Hematopoietic multipotent progenitor cell treated with erythropoietin and hydrocortisone succinate and interleukin-3 and kit ligand, for 6 days (in vitro differentiated cells): ENCODE measurements at regions not wholly inside any gene's neighbourhood (a gene's known extent, or its start where the extent isn't known, plus 50 kb on each side); places are given as distances from the start of the nearest gene placed in this dataset.
A peak's percentile ranks its signal among the peaks of the same experiment; 100 is the strongest.

Experiments used
- DNase-seq: peaks from one replicate; pipeline ENCODE4 v3.0.0-alpha.2; 2015

DNA sequence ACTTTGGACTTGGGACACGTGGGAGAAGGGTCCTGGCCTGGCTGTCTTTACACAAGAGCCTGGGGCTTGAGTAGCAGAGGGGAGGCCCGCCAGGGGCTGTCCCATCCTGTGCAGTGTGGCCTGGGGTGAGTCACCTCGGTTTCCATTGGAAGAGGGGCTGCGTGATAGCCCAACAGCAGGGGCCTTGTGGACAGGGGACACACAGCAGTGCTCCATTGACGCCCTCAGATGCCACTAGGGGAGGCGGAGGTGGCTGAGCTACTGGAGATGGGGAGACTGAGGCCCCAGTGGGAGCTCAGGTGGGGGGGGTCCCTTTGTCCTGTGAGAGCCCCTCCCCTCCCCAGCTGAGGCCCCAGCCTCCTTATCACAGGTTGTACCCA is 50.0 kb upstream of the RNU6ATAC start:
- DNase-seq = no peak

DNA sequence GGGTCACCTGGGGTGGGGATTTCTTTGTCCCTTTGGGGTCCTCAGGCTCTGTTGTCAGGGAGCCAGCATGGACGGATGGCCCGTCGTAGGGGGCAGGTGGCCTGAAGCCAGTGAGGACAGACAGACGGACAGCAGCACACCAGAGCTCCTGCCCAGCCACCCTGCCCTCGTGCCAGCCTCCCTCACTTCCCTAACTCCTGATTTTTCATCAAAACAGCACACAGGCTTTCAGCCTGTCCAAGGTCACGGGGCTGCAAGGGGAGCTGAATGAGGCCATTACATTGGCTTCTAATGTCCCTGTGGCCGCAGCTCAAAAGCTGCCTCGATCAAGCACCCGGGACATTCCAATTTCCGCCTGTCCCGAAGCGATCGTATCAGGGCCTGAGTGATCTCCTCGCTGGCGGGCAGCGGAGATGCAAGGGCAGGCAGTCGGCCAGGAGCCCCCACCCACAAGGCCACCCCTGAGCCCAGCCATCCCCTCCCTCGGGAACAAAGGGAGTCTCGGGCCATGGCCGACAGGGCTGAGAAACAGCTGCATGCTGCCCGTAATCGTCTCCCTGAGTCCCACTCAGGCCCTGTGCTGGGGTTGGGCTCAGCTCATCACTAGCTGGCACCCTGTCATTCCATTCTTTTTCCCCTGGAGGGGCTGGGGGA is 50.5 kb upstream of the RNU6ATAC start:
- no peak for DNase-seq

DNA sequence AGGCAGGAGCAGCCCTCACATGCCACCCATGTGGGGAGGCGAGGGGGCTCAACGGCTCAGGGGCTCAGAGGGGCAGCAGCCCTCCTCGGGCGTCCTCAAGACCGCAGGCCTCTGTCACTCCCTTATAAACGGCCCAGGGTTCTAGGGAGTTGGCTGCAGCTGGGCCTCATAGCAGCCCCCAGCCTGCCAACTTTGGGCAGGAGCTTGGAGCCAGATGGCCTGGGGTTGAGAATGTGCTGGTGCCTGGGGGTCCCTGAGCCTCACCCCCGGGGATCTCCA is 51.0 kb upstream of the RNU6ATAC start:
- DNase-seq = no peak

DNA sequence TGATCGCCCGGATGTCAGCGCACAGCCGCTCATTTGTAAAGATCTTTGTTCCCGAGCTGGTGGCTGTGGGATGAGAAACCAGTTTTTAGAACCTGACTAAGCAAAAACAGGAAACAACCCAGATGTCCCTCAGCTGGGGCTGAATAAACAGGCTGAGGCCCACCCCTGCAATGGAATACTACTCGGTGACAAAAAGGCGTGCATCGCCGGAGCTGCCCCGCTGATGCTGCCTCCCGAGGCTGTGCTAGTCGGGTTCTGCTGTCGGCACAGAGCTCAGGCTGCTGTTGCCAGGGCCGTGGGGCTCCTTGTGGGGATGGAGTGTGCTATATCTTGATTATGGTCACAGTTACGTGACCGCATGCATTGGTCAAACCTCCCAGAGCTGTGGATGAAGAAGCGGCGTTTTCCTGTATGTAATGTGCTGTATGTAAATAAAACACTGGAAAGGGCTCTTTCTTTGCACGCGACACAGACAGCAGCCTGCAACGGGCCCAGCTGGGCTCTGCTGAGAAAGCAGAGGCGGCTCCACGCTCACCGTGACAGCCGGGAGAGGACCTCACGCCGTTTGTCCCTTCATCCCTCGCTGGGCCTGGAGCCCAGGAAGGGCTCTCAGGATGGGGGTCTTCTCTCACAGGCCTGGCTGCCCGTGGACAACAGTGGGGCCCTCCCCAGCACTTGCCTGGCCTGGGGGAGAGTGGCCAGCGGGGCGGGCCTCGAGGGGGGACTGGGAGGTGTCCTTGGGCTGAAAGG is 51.5 kb upstream of the RNU6ATAC start:
- DNase-seq = peak; percentile 39

DNA sequence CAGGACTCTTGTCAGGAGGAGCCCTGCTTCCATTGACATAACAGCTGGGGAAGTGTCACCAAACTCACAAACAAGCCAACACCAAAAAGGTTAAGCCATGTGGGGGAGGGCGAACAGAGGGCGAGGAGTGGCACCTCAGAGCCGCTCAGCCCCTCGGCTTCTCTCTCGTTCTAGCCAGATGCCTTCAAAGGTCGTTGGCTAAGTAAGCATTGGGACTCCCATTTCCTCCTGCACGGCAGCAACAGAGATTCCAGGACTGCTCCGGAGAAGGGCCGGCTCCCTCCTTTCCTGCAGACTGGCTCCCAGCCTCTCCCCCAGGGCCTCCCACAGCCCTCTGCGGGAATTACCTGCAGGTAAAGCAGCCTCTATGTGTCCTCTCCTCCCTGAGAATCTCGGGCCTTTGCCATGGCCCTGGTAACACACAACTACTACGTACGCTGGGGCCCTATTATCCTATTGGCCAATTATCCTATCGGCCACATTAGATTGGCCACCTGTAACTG is 52.1 kb upstream of the RNU6ATAC start:
- no peak for DNase-seq

DNA sequence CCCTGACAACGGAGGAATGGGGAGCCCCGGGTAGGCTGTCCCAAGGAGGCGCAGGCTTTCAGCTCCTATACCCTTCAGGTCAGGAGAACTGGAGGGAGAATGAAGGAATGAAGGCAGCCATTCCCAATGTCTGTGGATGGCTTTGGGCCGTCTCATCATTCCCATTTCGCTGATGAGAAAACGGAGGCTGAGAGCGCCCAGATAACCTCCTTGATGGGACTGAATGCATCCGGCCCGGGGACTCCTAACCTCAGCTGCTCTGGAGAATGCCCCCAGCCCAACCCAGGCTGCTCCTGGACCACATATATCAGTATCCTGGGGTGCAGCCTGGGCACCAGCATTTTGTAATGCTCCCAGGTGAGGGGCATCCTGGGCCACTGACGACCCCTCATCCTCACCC is 52.6 kb upstream of the RNU6ATAC start:
- no peak for DNase-seq

DNA sequence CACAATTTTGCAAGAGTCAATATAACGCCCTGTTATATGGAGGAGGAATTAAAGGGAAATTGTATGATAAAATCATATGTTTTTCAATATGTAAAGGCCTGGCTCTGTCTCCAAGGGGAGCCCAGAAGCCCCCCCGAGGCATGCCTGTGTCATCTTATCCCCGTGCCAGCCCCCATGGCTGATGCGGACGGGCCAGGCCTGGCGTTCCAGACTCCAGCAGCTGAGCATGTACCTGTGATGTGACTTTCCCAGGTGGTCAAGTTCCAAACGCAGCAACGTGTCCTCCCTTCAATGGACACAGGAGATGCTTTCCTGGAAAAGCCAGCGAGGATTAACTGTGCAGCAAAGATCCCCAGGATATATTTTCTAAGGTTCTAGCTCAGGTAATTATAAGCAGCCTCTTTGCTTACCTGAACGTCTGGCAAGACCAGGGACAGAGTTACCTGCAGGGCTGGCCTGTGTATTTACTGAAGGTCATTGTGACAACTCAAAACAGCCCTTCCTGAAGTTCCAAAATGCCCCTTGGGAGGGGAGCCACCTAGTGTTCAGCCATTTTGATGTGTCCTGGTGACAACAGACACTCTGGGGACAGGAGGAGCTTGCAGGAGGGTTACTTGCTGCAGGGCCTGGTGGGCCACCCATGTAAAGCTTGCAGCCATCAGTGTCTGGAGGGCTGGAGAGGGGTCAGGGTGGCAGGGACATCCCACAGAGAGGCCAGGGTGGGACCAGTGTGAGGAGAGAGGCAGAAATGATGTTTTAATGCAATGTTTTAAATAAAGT is 53.3 kb upstream of the RNU6ATAC start:
- peak; percentile 57 for DNase-seq

DNA sequence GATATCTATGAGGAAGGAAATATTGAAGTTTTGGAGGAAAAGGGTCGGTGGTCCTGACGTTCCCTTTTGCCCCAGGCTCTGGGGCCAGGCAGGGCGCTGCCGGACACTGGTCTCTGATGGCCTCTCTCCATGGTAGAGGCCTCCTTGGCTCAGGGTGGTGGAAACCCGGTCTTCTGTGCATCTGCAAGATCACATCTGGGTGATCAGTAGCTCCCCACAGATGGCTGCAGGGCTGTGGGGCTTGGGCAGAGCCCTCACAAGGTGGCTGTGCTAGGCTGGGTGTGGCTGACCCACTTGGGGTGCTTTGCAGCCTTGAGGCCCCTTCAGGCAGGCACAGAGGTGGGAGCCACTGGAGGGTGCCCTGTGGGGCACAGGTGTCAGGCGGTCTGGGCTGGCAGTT is 53.9 kb upstream of the RNU6ATAC start:
- no peak for DNase-seq

DNA sequence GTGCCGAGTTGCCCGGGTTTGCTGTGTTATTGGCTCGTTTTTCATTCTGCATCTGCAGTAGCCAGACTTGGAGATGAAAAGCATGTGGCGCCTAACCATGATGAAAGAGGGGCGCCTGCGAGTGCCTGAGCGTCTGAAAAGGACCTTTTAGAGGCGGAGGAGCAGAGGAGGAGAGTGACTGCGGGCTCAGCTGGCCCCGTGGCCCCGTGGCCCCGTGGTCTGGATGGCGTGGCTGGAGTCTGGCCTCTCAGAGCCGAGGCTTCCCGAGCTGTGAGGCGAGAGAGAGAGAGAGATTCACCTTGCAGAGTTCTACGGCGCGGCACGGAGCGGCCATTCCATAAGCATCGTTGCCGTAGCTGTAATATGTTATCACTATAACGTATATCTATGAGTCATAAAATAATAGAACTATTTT is 55.3 kb upstream of the RNU6ATAC start:
- no peak for DNase-seq

DNA sequence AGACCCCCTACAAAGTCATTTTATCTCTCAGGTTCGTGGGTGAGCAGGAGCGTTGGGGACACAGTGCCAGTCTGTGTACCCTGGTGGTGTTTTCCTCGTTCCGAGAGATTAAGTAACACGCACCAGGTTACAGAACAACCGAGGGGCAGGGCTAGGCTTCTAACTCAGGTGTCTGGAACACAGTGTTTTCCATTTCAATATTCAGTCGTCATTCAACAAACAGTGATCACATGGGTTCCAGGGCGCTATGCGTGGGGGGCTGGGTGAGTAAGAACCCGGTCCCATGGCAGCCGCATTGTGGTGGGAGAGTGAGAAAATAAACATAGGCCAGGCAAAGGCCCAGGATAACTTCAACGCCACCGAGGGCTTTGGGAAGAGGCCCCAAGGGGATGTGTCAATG is 55.9 kb upstream of the RNU6ATAC start:
- DNase-seq = no peak

DNA sequence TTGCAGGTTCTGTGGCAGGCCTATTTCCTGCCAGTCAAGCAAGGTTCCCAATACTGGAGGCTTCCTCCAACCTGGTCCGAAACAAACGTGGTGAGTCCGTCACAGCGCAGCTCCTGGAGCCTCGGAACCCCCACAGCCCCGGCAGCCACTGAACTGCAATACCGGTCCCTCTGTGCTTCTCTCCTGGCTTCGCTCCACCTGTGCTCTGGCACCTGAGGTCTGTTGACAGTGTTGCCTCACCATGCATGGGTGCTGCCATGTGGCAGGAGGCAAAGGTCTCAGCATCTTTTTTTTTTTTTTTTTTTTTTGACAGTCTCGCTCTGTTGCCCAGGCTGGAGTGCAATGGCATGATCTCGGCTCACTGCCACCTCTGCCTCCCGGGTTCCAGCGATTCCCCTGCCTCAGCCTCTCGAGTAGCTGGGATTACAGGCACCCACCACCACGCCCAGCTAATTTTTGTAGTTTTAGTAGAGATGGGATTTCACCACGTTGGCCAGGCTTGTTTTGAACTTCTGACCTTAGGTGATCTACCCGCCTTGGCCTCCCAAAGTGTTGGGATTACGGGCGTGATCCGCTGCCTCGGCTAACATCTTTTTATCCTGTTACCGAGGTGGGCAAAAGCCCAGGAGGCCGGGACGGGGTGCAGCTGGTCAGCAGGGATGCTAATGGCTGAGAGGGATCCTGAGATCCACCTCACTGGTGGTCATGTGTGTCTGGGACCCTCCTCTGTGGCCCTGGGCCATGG is 57.1 kb upstream of the RNU6ATAC start:
- no peak for DNase-seq

DNA sequence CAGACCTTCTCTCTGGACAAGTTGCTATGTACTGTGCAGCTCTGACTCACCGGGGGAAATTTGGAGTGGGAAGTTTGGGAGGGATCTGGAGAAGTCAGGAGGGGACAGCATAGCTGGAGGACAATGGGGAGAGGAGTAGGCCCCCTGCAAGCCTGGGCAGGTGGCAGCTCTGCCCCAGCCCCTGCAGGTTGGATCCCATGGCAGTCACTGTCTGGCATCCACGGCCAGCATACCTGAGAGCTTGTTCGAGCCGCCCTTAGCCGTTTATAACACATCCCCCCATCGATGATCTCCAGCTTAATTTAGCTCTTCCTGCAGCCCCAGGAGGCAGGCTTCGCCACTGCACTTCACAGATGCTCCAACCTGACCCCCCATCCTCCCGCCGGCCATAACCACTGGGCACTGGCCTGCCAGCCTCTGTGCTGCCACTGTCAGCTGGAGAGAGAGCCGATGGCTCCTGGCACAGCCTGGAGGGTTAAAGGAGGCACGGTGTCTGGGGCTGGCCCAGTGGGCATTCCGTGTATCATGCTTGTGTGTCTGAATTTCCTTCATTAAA is 57.7 kb upstream of the RNU6ATAC start:
- DNase-seq = no peak

DNA sequence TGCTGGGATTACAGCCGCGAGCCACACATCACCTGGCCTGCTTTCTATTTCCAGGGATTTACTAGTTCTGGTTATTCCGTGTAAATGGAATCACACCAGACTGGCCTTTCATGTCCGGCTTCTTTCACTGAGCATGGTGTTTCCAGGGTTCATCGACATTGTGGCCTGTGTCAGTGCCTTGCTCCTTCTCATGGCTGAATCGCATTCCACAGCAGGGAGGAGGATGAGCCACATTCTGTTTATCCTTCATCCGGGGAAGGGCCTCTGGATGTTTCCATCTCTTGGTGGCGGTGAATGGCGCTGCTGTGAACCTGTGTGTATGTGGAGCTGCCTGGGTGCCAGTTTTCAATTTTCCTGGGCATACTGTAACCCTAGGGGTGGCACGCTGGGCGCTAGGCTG is 58.7 kb upstream of the RNU6ATAC start:
- no peak for DNase-seq

DNA sequence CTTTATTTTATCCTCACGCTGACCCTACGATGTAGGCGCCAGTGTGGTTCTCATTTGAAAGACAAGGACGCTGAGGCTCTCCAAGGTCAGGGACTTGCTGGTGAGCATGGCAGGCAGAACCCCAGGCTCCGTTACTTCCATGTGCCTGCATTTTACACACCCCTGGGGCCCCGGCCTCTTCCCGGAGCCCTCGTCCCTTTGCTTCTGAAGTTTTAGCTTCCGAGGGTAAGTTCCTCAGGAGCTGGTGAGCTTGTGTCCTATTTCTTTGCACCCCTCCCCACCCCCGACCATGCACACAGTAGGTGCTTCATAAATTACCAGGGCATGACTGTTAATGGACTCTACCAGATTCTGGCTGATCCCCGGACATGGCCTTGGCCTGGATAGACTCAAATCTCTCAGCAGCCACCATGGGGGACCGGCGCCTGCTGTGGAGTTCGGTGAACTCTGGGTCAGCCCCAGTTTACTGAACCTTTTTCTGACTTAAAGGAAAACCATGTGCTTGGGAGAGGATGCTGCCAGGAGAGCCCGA is 59.3 kb upstream of the RNU6ATAC start:
- no peak for DNase-seq

DNA sequence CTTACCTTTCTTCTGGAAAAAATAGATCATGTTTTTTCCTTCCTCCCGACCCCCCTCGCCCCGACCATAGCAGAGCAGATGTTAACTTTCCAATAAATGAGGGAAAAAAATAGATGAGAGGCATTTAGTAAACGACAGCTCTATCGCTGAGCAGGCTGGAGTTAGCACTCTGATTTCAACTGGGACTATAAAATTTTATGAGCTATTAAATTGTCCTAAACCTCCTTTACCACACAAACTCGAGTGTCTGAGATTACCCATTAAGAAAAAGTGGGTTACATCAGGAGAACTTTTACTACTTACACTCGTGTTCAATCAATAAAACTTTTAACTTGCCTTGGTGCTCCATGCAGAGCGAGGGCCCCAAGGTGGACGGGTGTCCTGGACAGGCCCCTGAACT is 59.8 kb upstream of the RNU6ATAC start:
- no peak for DNase-seq

DNA sequence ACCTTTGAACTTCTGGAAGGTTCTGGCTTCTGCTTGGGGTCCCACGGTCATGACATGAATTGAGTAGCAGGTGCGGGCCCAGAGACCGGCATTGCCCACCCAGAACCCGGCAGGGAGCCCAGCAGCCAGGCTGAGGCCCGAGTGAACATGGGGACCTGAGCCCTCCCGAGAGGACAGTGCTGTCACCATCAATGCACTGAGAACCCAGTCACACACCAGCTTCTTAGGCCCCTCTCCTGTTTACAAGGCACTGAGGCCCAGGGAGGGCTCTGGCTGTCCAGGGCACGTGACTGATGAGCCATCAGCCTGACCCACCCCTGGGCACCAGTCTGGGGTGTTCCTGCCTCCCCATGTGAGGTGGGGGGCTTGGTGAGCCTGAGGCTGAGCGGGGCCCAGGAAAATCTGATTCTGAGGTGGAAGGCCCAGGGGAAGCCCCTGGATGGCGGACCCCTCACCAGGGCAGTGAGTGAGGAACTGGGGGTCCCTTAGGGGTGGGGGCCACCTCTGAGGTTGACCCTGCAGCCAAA is 60.3 kb upstream of the RNU6ATAC start:
- DNase-seq = no peak

DNA sequence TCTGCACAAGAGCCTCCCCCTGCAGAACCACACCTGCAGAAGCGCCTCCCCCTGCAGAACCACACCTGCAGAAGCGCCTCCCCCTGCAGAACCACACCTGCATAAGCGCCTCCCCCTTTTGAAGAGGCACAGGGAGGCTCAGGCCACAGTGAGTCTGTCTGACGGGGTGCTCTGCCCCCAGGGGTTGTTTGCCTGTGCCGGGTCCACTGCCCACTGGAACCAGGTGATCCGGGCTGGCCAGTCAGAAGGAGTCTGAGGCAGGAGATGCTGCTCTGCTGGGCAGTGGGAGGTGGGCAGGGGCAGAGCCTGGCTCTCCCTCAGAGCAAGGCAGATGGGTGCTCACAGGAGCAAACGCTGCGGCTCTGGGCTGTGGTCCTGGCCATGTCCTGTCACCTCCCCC is 60.8 kb upstream of the RNU6ATAC start:
- no peak for DNase-seq

DNA sequence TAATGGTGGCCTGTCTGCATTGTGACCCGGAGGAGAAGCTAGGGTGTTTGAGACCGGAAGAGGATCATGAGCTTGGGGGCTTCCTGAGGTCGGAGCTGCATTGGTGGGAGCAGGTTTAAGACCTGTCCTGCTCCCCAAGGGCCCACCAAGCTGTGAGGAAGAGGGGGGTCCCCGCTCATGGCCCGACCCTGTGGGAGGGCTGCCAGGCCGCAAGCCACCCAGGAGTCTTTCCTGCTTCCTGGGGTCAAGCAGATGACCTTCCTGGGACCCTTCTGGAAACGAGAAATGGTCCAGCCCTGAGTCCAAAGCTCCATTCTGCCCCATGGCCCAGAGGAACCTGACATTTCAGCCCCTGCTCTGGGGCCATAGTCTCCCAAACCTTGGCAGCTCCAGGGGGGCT is 61.5 kb upstream of the RNU6ATAC start:
- DNase-seq = no peak

DNA sequence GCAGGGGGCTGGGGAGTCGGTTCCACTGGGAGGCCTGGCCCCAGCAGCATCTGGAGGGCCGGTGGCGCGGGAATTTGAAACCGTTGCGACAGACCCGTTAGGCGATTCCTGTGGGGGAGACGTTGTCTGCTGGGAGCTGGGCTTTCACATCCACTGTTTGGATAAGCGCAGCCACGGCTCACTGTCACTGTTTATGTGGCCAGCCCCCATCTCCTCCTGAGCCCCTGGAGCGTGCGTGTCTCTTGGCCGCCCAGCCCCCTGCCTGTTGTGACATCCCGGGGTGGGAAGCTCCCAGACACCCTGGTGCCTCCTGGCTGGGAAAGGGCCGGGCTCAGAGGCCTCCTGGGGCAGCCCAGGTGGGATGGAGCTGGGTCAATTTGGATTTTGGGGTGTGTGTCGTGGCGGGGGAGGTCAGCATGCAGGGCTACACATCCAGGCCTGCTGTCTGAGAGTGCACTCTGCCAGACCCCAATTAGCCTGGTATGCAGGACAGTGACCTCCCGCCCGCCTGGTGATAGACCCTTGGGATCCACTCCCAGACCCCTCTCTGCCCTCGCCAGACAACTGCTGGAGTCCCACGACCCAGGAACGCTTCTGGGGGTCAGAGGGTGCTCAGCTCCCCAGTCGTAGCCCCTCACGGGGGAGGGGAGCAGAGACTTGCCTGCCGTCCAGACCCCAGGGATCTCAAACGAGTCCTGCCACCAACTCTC is 62.0 kb upstream of the RNU6ATAC start:
- no peak for DNase-seq

DNA sequence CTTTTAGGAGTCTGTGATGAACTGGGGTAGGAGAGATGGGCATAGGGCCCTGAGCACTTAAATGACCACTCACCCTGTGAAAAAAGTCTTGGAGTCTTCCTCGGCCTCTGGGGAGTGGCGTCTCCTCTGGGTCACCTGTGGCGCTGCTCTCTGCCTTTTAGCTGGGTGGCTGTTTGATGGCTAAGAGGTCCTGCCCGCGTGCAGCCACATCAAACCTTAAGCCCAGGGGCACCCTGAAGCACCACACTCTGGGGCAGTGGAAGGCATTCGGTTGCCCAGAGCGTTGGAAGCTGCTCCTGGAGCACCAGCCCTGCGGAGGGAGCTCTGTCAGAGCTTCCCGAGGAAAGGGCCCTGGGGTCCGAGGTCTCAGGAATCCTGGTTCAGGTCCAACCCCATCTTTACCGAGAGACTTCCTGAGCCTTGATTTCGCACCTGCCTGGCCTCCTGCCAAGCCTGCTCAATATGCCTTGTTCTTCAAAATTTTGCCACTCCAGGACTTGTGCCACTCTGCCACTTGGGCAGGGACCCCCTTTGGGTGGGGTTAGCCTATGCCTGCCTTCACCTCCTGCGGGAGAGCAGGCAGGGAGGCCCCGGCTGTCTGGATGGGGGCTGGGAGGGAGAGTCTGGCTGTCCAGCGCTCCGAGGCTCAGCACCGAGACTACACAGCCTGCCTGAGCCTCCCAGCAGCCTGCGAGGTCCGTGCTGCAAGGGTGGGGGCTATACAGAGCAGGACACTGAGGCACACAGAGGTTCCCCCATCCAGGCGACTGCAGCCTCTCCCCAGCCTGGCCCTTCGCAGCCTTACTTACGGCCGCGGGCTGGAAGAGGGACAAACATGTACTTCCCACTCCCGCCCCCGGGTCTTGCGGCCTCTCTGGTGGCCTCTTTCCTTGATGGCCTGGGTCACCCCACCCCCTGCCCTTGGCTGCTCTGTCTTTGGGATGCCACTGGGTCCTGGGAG is 63.4 kb upstream of the RNU6ATAC start:
- no peak for DNase-seq

DNA sequence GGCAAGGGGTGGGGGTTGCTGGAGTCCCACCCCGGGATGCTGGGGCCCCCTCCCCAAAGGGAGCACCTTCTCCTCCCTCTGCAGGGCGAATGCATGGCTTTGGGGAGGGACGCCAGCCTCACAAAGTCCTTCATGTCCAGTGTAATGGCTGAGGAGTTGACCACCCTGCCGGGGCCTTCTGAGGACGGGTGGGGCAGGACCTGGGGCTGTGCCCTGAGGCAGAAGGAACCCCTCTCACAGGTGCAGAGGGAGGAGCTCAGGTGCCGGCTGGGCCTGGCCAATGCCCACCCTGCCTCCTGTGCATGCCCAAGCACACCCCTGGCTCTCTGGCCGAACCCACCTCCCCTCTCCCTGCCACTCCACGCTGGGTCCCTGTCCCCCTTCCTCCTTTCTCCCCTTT is 64.3 kb upstream of the RNU6ATAC start:
- no peak for DNase-seq
